ENCODE measurements at regions not wholly inside any gene's neighbourhood (a gene's known extent, or its start where the extent isn't known, plus 50 kb on each side); places are given as distances from the start of the nearest gene placed in this dataset.

GRCh38 chr2:193867454-193867853, 1672.7 kb upstream of the TMEFF2 start:
- TF ChIP-seq, protein P1, sequence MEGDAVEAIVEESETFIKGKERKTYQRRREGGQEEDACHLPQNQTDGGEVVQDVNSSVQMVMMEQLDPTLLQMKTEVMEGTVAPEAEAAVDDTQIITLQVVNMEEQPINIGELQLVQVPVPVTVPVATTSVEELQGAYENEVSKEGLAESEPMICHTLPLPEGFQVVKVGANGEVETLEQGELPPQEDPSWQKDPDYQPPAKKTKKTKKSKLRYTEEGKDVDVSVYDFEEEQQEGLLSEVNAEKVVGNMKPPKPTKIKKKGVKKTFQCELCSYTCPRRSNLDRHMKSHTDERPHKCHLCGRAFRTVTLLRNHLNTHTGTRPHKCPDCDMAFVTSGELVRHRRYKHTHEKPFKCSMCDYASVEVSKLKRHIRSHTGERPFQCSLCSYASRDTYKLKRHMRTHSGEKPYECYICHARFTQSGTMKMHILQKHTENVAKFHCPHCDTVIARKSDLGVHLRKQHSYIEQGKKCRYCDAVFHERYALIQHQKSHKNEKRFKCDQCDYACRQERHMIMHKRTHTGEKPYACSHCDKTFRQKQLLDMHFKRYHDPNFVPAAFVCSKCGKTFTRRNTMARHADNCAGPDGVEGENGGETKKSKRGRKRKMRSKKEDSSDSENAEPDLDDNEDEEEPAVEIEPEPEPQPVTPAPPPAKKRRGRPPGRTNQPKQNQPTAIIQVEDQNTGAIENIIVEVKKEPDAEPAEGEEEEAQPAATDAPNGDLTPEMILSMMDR (IDR thresholded peaks at IDR 0.05; ENCODE audit: extremely low read depth, missing control alignments) = no peak

GRCh38 chr2:193861557-193861956, 1666.8 kb upstream of the TMEFF2 start:
- DNase-seq (ENCODE audit: low spot score) = no peak
- TF ChIP-seq, protein P1 (IDR thresholded peaks at IDR 0.05; ENCODE audit: extremely low read depth, missing control alignments) = no peak

More at GRCh38 chr2:193867454-193867853, 1672.7 kb upstream of the TMEFF2 start:
- DNase-seq (ENCODE audit: low spot score) = no peak

DNA sequence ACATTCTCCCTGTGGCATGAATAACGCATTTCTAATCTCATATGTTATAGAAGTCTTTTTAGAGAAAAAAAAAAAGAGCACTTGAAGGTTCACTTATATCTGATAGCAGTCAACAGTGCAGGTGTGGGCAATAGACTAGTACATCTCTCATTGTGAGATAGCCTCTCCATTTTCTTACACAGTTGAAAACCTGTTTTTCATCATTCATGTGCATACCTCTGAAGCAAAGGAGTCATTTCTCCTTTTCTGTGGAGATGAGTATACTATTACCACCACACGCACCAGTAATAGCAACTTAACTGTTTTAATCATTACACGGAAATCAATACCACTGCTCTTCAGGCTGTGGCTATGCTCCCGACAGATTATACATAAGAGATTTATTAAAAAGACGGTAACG, 1653.3 kb upstream of the TMEFF2 start:
- no peak for DNase-seq (ENCODE audit: low spot score)
- TF ChIP-seq, protein P1 (IDR thresholded peaks at IDR 0.05; ENCODE audit: extremely low read depth, missing control alignments) = no peak

- no peak for DNase-seq (ENCODE audit: low spot score)
- TF ChIP-seq, protein P1 (IDR thresholded peaks at IDR 0.05; ENCODE audit: extremely low read depth, missing control alignments) = no peak
These were observed 1652.4 kb upstream of the TMEFF2 start for GRCh38 chr2:193847130-193847529.

DNA sequence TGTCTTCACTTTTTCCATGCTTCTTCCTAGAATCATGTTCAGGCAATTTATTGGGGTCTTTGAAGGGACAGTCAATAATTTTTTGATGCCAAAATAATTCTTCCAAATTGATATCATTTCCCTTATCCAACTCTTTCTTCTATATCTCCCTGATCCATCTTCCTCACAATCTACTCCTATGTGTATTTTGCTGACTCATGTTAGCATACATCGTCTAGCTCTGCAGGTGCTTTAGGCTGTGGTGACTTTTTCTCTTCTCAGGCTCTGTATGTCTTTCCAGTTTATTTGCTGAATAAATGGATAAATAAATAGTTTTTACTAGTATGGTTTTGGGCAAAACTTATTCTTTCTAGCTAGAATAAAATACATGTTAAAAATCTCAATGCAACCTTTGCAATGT, 1650.9 kb upstream of the TMEFF2 start:
- TF ChIP-seq, protein P1 (IDR thresholded peaks at IDR 0.05; ENCODE audit: extremely low read depth, missing control alignments) = no peak
- no peak for DNase-seq (ENCODE audit: low spot score)

- TF ChIP-seq, protein P1 (IDR thresholded peaks at IDR 0.05; ENCODE audit: extremely low read depth, missing control alignments) = no peak
- no peak for DNase-seq (ENCODE audit: low spot score)
These were observed 1648.9 kb upstream of the TMEFF2 start for GRCh38 chr2:193843675-193844074.

GRCh38 chr2:193841384-193842150, 1646.8 kb upstream of the TMEFF2 start:
- no peak for DNase-seq (ENCODE audit: low spot score)
- TF ChIP-seq, protein P1 (IDR thresholded peaks at IDR 0.05; ENCODE audit: extremely low read depth, missing control alignments) = no peak

Measured in GM20000 (cell line).